DND-41 (cell line): ENCODE measurements at regions not wholly inside any gene's neighbourhood (a gene's known extent, or its start where the extent isn't known, plus 50 kb on each side); places are given as distances from the start of the nearest gene placed in this dataset.

Experiments used
- EZH2 ChIP-seq: IDR thresholded peaks from 3 replicates; pipeline ENCODE4 v1.6.1; 2012; ENCODE audit warnings: borderline replicate concordance, low read depth, mild to moderate bottlenecking, moderate library complexity, low read length, inconsistent platforms; ENCODE audit not compliant: severe bottlenecking
- TF ChIP-seq, protein P1 (sequence below): IDR thresholded peaks from 2 replicates; pipeline ENCODE4 v1.5.1; 2012; ENCODE audit warnings: borderline replicate concordance, low read length, moderate library complexity, mild to moderate bottlenecking; ENCODE audit not compliant: poor library complexity, severe bottlenecking; ENCODE audit errors: extremely low read depth

DNA sequence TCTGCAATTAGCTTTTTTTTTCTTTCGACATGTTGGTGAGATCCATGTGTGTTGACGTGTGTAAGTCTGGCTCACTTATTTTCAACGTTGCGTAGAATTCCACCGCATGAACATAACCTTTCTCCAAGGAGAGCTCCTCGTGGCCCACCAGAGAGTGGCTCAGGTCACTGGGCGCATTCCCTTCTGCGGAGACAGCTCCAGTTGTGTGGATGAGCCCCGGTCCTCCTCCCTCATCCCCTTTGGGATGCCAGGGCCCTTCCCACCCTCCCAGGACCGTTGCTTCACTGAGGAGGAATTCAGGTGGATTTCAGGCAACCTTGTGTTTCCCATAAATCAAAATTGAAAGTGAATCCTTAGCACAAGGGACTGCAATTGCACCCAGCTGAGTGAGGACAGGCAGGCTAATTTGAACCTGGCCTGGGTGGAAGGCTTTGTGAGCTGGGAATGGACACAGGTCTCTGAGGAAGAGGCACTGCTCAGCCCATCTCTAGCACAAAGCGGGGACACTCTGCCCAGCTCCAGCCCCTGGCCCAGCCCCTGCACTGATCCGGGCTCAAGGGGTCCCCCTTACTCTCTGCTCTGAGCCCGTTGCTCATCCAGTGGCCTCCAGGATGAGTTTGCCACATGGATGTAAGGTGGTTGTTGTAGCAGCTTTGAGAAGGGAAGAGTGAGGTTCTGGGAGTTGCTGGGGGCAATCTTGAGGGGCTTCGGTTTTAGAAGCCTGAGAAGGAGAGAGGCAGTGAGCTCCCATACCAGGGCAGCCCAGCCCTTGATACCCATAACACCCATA lies 57.8 kb upstream of the HAAO start:
- TF ChIP-seq, protein P1, sequence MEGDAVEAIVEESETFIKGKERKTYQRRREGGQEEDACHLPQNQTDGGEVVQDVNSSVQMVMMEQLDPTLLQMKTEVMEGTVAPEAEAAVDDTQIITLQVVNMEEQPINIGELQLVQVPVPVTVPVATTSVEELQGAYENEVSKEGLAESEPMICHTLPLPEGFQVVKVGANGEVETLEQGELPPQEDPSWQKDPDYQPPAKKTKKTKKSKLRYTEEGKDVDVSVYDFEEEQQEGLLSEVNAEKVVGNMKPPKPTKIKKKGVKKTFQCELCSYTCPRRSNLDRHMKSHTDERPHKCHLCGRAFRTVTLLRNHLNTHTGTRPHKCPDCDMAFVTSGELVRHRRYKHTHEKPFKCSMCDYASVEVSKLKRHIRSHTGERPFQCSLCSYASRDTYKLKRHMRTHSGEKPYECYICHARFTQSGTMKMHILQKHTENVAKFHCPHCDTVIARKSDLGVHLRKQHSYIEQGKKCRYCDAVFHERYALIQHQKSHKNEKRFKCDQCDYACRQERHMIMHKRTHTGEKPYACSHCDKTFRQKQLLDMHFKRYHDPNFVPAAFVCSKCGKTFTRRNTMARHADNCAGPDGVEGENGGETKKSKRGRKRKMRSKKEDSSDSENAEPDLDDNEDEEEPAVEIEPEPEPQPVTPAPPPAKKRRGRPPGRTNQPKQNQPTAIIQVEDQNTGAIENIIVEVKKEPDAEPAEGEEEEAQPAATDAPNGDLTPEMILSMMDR = no peak
- TF ChIP-seq EZH2 = no peak
